Natural killer cell treated with Interleukin-12 subunit alpha and Interleukin-12 subunit beta and Interleukin-15 and Interleukin-18, amount 100 ng/mL, for 72 hours (primary cell): ENCODE measurements at regions not wholly inside any gene's neighbourhood (a gene's known extent, or its start where the extent isn't known, plus 50 kb on each side); places are given as distances from the start of the nearest gene placed in this dataset.
"Not testable (repeated sequence)": the region's sequence is repeated elsewhere in the genome, so short reads cannot be mapped to it uniquely, and the experiment has no call there.

Experiments used
- ATAC-seq, 2 donors: fragments of 150-1000 bp; cut with Tn5 transposase in 1 of 2; sonication (Bioruptor Pico), chemical (Tn5 transposase) in 1 of 2; 2 replicates each; pipeline ENCODE4 v1.10.0; 2021
- DNase-seq: peaks from one replicate; pipeline ENCODE4 v3.0.0; 2022; ENCODE audit warnings: low spot score
- H3K27ac Mint-ChIP-seq, 2 donors: 1 replicate in 1 of 2; 2 replicates in 1 of 2; pipeline ENCODE4 v1.8.0; 2022; ENCODE audit warnings: mixed read lengths in 2 of 2, mild to moderate bottlenecking in 1 of 2, moderate library complexity in 1 of 2
- H3K27me3 Mint-ChIP-seq, 2 donors: 1 replicate in 1 of 2; 2 replicates in 1 of 2; pipeline ENCODE4 v1.8.0; 2022; ENCODE audit warnings: mixed read lengths in 2 of 2
- H3K36me3 Mint-ChIP-seq: one replicate; pipeline ENCODE4 v1.8.0; 2022; ENCODE audit warnings: mixed read lengths
- H3K4me1 Mint-ChIP-seq, 2 donors: 1 replicate in 1 of 2; 2 replicates in 1 of 2; pipeline ENCODE4 v1.8.0; 2022; ENCODE audit warnings: low read depth in 2 of 2, mixed read lengths in 2 of 2, mild to moderate bottlenecking in 1 of 2
- H3K4me3 Mint-ChIP-seq: one replicate; pipeline ENCODE4 v1.8.0; 2022; ENCODE audit warnings: mixed read lengths
- H3K9me3 Mint-ChIP-seq: 2 replicates; pipeline ENCODE4 v1.8.0; 2022; ENCODE audit warnings: mixed read lengths

DNA sequence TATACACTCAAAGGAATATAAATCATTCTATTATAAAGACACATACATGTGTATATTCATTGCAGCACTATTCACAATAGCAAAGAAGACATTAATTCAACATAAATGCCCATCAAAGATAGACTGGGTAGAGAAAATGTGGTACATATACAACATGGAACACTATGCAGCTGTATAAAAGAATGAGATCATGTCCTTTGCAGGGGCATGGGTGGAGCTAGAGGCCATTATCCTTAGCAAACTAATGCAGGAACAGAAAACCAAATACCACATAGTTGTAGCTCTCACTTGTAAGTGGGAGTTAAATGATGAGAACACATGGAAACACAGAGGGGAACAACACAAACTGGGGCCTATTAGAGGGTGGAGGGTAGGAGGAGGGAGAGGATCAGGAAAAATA lies 121.0 kb upstream of the LOC128125822 start:
- Mint-ChIP-seq H3K27ac (no peak overlapping the region), H3K27me3 (no peaks in the 10 kb centered on the region), H3K4me3 (no peak overlapping the region), H3K9me3 (peaks cover 3% of the 10 kb centered on the region), H3K36me3 (no peaks in the 10 kb centered on the region), H3K4me1 (no peaks in the 10 kb centered on the region)
- ATAC-seq, result no peak
- no peak for DNase-seq

DNA sequence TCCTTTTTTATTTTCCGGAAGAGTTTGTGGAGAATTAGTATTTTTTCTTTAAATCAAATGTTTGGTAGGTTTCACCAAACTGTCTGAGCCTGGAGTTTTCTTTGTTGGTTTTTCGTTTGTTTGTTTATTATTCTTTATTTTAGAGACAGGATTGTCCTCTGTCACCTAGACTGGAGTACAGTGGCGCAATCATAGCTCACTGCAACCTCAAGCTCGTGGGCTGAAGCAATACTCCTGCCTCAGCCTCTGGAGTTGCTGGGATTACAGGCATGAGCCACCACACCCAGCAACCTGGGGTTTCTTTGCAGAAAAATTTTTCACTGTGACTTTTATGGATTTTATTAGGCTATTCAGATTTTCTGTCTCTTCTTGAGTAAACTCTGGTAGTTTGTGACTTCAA lies 120.2 kb upstream of the LOC128125822 start:
- Mint-ChIP-seq H3K36me3 (no peaks in the 10 kb centered on the region), H3K4me3 (no peak overlapping the region)

DNA sequence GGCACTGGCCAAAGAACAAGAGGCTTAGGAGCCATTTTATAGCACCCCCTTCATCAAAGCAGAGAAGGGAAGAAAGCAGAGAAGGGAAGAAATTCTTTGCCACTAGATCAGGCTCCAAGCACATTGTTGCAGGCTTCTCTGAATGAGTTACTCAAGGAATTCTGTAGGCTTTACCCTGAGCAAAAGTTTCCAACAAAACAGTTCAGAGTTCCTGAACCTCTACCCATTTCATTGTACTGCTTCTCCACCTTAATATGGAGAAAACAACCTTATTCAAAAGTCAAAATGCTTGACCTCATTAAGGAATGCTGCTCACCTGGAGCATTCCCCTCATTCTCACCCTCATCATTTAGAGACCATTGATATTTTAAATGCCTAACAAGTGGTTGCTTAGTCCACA lies 115.5 kb upstream of the LOC128125822 start:
- no peaks in the 10 kb centered on the region for H3K36me3 Mint-ChIP-seq
- H3K27me3 Mint-ChIP-seq, result no peaks in the 10 kb centered on the region
- no peak overlapping the region for H3K27ac Mint-ChIP-seq

More for the DNA sequence above, 120.2 kb upstream of the LOC128125822 start:
- no peak overlapping the region for H3K27ac Mint-ChIP-seq
- DNase-seq (no peak), ATAC-seq (no peak)
- no peaks in the 10 kb centered on the region for H3K4me1 Mint-ChIP-seq
- H3K9me3 Mint-ChIP-seq, result peaks cover 3% of the 10 kb centered on the region
- no peaks in the 10 kb centered on the region for H3K27me3 Mint-ChIP-seq

DNA sequence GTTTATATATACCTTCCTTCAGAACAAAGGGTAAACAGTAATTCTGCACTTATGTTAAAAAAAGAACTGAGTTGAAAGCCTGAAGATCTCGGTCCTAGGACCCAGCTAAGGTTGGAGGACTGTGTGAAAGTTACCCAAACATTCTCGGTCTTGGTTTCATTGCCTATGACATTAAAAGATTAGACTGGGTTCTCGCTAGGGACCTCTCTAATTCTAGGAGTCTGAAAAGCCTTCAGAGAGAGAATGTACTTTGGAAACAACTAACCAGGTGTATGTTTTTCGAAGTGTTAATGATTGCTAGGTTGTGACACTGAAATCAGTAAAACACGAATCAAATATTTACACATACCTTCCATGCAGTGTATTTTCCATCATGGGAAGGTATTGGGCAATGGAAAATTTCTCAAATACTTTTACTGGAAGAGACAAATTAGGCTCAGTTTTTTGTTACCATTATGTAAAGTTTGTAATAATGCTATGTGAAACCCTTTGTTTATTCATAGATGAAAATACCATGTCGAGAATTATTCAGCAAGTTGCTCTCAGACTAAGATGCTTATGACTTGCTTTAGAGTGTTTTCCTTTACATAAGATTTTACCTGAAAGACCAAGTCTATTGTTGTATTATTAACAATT lies 113.7 kb upstream of the LOC128125822 start:
- no peak overlapping the region for H3K4me3 Mint-ChIP-seq
- H3K4me1 Mint-ChIP-seq, result no peaks in the 10 kb centered on the region
- no peaks in the 10 kb centered on the region for H3K36me3 Mint-ChIP-seq
- peaks cover 4% of the 10 kb centered on the region for H3K9me3 Mint-ChIP-seq
- H3K27ac Mint-ChIP-seq, result no peak overlapping the region
- H3K27me3 Mint-ChIP-seq, result no peaks in the 10 kb centered on the region
- no peak for ATAC-seq
- no peak for DNase-seq

More for the DNA sequence above, 115.5 kb upstream of the LOC128125822 start:
- H3K9me3 Mint-ChIP-seq, result peaks cover 7% of the 10 kb centered on the region
- H3K4me1 Mint-ChIP-seq, result no peaks in the 10 kb centered on the region
- ATAC-seq (no peak), DNase-seq (no peak)
- no peak overlapping the region for H3K4me3 Mint-ChIP-seq

DNA sequence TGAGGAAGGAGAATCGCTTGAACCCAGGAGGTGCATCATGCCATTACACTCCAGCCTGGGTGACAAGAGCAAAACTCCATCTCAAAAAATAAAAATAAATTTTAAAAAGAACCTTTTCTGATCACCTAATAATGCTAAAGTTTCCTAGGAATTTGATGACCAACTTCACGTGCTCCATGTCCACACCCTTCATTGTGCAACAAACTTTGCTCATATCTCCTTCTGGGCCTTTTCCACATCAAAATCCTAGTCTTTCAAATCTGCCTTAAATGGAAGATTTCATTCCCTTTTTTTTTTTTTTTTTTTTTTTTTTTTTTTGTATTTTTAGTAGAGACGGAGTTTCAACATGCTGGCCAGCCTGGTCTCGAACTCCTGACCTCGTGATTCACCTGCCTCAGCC lies 112.5 kb upstream of the LOC128125822 start:
- Mint-ChIP-seq H3K27ac (no peak overlapping the region), H3K4me1 (no peaks in the 10 kb centered on the region), H3K36me3 (no peaks in the 10 kb centered on the region), H3K27me3 (no peaks in the 10 kb centered on the region), H3K9me3 (peaks cover 4% of the 10 kb centered on the region), H3K4me3 (no peak overlapping the region)
- ATAC-seq (no peak), DNase-seq (no peak)

DNA sequence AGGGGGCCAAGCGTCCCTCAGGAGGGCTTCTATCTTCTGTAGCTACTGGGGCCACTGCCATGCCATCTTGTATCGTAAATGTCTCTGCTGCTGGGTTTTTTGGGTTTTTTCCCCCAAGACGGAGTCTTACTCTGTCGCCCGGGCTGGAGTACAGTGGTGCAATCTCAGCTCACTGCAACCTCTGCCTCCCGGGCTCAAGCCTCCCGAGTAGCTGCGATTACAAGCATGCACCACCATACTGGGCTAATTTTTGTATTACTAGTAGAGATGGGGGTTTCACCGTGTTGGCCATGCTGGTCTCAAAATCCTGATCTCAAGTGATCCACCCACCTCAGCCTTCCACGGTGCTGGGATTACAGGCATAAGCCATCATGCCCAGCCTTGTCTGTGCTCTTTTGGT lies 111.3 kb upstream of the LOC128125822 start:
- Mint-ChIP-seq H3K27me3 (no peaks in the 10 kb centered on the region), H3K36me3 (no peaks in the 10 kb centered on the region), H3K9me3 (peaks cover 4% of the 10 kb centered on the region), H3K4me1 (no peaks in the 10 kb centered on the region), H3K27ac (no peak overlapping the region), H3K4me3 (no peak overlapping the region)
- DNase-seq (no peak), ATAC-seq (no peak)

- Mint-ChIP-seq H3K36me3 (no peaks in the 10 kb centered on the region), H3K9me3 (peaks cover 4% of the 10 kb centered on the region), H3K27me3 (no peaks in the 10 kb centered on the region), H3K4me1 (no peaks in the 10 kb centered on the region), H3K4me3 (no peak overlapping the region), H3K27ac (no peak overlapping the region)
- ATAC-seq, result no peak
- DNase-seq, result no peak
Measured at GRCh38 chr6:63464060-63464459, 108.2 kb upstream of the LOC128125822 start.

GRCh38 chr6:63465750-63466149 lies 106.5 kb upstream of the LOC128125822 start:
- H3K9me3 Mint-ChIP-seq, result peaks cover 4% of the 10 kb centered on the region
- H3K36me3 Mint-ChIP-seq, result no peaks in the 10 kb centered on the region
- H3K27me3 Mint-ChIP-seq, result no peaks in the 10 kb centered on the region
- DNase-seq (no peak), ATAC-seq (no peak)
- no peaks in the 10 kb centered on the region for H3K4me1 Mint-ChIP-seq
- no peak overlapping the region for H3K27ac Mint-ChIP-seq
- H3K4me3 Mint-ChIP-seq, result no peak overlapping the region

DNA sequence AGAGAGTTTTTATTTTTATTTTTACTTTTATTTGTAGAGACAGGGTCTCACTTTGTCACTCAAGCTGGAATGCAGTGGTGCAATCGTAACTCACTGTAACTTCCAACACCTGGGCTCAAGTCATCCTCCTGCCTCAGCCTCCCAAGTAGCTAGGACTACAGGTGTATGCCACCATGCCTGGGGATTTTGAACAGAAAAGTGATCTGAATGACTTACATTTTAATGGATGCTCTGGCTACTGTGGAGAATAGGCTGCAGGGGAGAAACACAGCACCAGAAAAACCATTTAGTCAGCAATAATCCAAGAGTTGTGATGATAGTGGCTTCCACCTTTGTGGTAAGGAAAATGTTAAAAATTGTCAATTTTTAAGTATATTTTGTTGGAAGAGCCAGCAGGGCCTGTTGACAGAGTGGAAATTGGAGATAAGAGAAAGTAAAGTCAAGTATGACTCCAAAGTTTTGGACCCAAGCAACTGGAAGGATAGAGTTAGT lies 106.0 kb upstream of the LOC128125822 start:
- Mint-ChIP-seq H3K36me3 (no peaks in the 10 kb centered on the region), H3K4me1 (no peaks in the 10 kb centered on the region), H3K27me3 (no peaks in the 10 kb centered on the region), H3K9me3 (peaks cover 2% of the 10 kb centered on the region), H3K27ac (no peak overlapping the region), H3K4me3 (no peak overlapping the region)
- ATAC-seq (no peak), DNase-seq (no peak)

GRCh38 chr6:63467247-63467954 lies 104.9 kb upstream of the LOC128125822 start:
- H3K27ac Mint-ChIP-seq, result no peak overlapping the region

DNA sequence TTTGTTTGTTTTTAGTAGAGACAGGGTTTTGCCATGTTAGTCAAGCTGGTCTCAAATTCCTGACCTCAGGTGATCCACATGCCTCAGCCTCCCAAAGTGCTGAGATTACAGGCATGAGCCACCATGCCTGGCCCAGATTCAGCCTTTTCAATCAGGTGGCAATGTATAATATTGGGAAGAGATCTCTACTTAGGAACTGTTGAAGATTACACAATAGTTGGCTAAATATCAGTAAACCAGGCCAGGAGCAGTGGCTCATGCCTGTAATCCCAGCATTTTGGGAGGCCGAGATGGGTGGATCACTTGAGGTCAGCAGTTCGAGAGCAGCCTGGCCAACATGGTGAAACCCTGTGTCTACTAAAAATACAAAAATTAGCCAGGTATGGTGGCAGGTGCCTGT lies 101.1 kb upstream of the LOC128125822 start:
- not testable (repeated sequence) for ATAC-seq, H3K9me3 Mint-ChIP-seq

More at GRCh38 chr6:63467247-63467954, 104.9 kb upstream of the LOC128125822 start:
- Mint-ChIP-seq H3K36me3 (no peaks in the 10 kb centered on the region), H3K27me3 (no peaks in the 10 kb centered on the region), H3K4me3 (no peak overlapping the region), H3K9me3 (no peaks in the 10 kb centered on the region), H3K4me1 (no peaks in the 10 kb centered on the region)
- ATAC-seq, result no peak
- DNase-seq, result no peak

GRCh38 chr6:63471654-63472053 lies 100.6 kb upstream of the LOC128125822 start:
- no peaks in the 10 kb centered on the region for H3K9me3 Mint-ChIP-seq
- DNase-seq, result no peak
- H3K4me3 Mint-ChIP-seq, result no peak overlapping the region
- no peaks in the 10 kb centered on the region for H3K27me3 Mint-ChIP-seq
- ATAC-seq, result no peak
- H3K4me1 Mint-ChIP-seq, result no peaks in the 10 kb centered on the region
- H3K36me3 Mint-ChIP-seq, result no peaks in the 10 kb centered on the region
- H3K27ac Mint-ChIP-seq, result no peak overlapping the region

More for the DNA sequence above, 101.1 kb upstream of the LOC128125822 start:
- H3K27ac Mint-ChIP-seq, H3K4me1 Mint-ChIP-seq, DNase-seq, H3K27me3 Mint-ChIP-seq, H3K36me3 Mint-ChIP-seq, H3K4me3 Mint-ChIP-seq: not testable (repeated sequence)

DNA sequence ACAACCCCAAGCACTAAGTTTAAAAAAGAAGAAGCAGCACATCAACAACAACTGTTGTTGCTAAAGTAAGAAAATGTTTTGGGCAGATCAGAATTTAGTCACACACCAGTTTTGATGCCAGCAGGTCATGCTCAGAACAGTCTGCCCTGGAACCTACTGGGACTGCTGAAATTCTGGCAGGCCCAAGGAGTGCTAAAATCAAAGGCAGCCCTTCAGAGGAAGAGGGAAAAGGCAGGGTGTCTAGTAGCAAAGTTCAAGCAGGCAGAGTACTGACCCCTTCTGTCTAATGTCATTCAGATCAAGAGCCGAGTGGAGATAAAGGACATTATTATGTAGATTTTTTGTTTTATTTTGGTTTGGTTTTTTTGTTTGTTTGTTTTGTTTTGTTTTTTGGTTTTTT lies 96.6 kb upstream of the LOC128125822 start:
- ATAC-seq, result no peak
- Mint-ChIP-seq H3K36me3 (no peaks in the 10 kb centered on the region), H3K4me1 (no peaks in the 10 kb centered on the region), H3K9me3 (no peaks in the 10 kb centered on the region), H3K27ac (no peak overlapping the region), H3K4me3 (no peak overlapping the region), H3K27me3 (peaks cover 5 to 17% of the 10 kb centered on the region in 2 donors)
- DNase-seq, result no peak

GRCh38 chr6:63476302-63476701 lies 96.0 kb upstream of the LOC128125822 start:
- peaks cover 5 to 17% of the 10 kb centered on the region in 2 donors for H3K27me3 Mint-ChIP-seq
- H3K4me3 Mint-ChIP-seq, result no peak overlapping the region
- H3K4me1 Mint-ChIP-seq, result no peaks in the 10 kb centered on the region
- no peaks in the 10 kb centered on the region for H3K9me3 Mint-ChIP-seq
- no peak for ATAC-seq
- H3K36me3 Mint-ChIP-seq, result no peaks in the 10 kb centered on the region
- H3K27ac Mint-ChIP-seq, result no peak overlapping the region
- no peak for DNase-seq
